CD14-positive monocyte (primary cell): ENCODE measurements at regions not wholly inside any gene's neighbourhood (a gene's known extent, or its start where the extent isn't known, plus 50 kb on each side); places are given as distances from the start of the nearest gene placed in this dataset.

Experiments used
- DNase-seq, 3 donors: peaks; one replicate each; pipeline ENCODE4 v3.0.0-alpha.2; 2011 to 2022
- H2AFZ ChIP-seq: 2 replicates; pipeline ENCODE4 v1.6.0; 2012; ENCODE audit warnings: mild to moderate bottlenecking, low read depth, low read length, inconsistent platforms; ENCODE audit not compliant: insufficient read depth, poor library complexity, severe bottlenecking
- H3K27ac ChIP-seq, 2 donors: 1 replicate in 1 of 2; 2 replicates in 1 of 2; pipeline ENCODE4 v1.5.1; 2012 to 2013; ENCODE audit warnings: low read length in 2 of 2, control low read depth in 1 of 2, inconsistent platforms in 1 of 2, low read depth in 1 of 2, mild to moderate bottlenecking in 1 of 2
- H3K27me3 ChIP-seq, 2 donors: one replicate each; pipeline versions ENCODE4 v1.6.0 to v1.6.1; 2011 to 2013; ENCODE audit warnings: low read length in 2 of 2; ENCODE audit not compliant: control insufficient read depth in 2 of 2, insufficient read depth in 2 of 2
- H3K36me3 ChIP-seq, 2 donors: replicated peaks in 1 of 2; 1 replicate in 1 of 2; 2 replicates in 1 of 2; pipeline versions ENCODE4 v1.5.1 to v1.6.1; 2012 to 2013; ENCODE audit warnings: low read length in 2 of 2, control low read depth in 1 of 2, inconsistent platforms in 1 of 2, mild to moderate bottlenecking in 1 of 2; ENCODE audit not compliant: insufficient read depth in 2 of 2, control insufficient read depth in 1 of 2
- H3K4me1 ChIP-seq, 2 donors: 1 replicate in 1 of 2; 2 replicates in 1 of 2; pipeline versions ENCODE4 v1.5.1 to v1.6.1; 2012 to 2013; ENCODE audit warnings: low read length in 2 of 2, control low read depth in 1 of 2, inconsistent platforms in 1 of 2, mild to moderate bottlenecking in 1 of 2, moderate library complexity in 1 of 2; ENCODE audit not compliant: insufficient read depth in 2 of 2, control insufficient read depth in 1 of 2
- H3K4me2 ChIP-seq: replicated peaks from 2 replicates; pipeline ENCODE3; 2012; ENCODE audit warnings: low read length, moderate library complexity, mild to moderate bottlenecking; ENCODE audit not compliant: poor library complexity, severe bottlenecking; ENCODE audit errors: extremely low read depth
- H3K4me3 ChIP-seq, 3 experiments: fragments of 200-600 bp in 1 of 3; sonication (generic) in 1 of 3; replicated peaks in 1 of 3; 1 replicate in 2 of 3; 2 replicates in 1 of 3; pipeline ENCODE4 v1.5.1; 2011 to 2013; ENCODE audit warnings: low read length in 3 of 3, mild to moderate bottlenecking in 3 of 3, control low read depth in 2 of 3, low read depth in 2 of 3, inconsistent platforms in 1 of 3, moderate library complexity in 1 of 3
- H3K79me2 ChIP-seq: 2 replicates; pipeline ENCODE4 v1.6.0; 2012; ENCODE audit warnings: mild to moderate bottlenecking, control low read depth, inconsistent platforms, low read length, moderate library complexity; ENCODE audit not compliant: insufficient read depth
- H3K9ac ChIP-seq: 2 replicates; pipeline ENCODE4 v1.6.0; 2017; ENCODE audit warnings: low read length, mild to moderate bottlenecking; ENCODE audit not compliant: insufficient read depth, poor library complexity, severe bottlenecking
- H3K9me3 ChIP-seq, 2 donors: replicated peaks in 1 of 2; 1 replicate in 1 of 2; 2 replicates in 1 of 2; pipeline versions ENCODE4 v1.5.1 to v1.6.1; 2012 to 2013; ENCODE audit warnings: low read length in 2 of 2, control low read depth in 1 of 2; ENCODE audit not compliant: control insufficient read depth in 1 of 2, insufficient read depth in 1 of 2
- H4K20me1 ChIP-seq: 2 replicates; pipeline ENCODE4 v1.6.0; 2012; ENCODE audit warnings: mild to moderate bottlenecking, low read length, control low read depth, moderate library complexity; ENCODE audit not compliant: insufficient read depth
- H3K27ac Mint-ChIP-seq, 7 donors: one replicate each; pipeline ENCODE4 v1.8.0; 2020; ENCODE audit warnings: mild to moderate bottlenecking in 7 of 7, mixed read lengths in 7 of 7, moderate library complexity in 6 of 7, inconsistent platforms in 2 of 7
- H3K27me3 Mint-ChIP-seq, 3 donors: one replicate each; pipeline ENCODE4 v1.8.0; 2021 to 2022; ENCODE audit warnings: low read depth in 3 of 3, mild to moderate bottlenecking in 3 of 3, mixed read lengths in 3 of 3, moderate library complexity in 3 of 3, inconsistent platforms in 1 of 3
- H3K36me3 Mint-ChIP-seq, 2 donors: one replicate each; pipeline ENCODE4 v1.8.0; 2020; ENCODE audit warnings: mixed read lengths in 2 of 2, inconsistent platforms in 1 of 2, mild to moderate bottlenecking in 1 of 2
- H3K4me1 Mint-ChIP-seq: one replicate; pipeline ENCODE4 v1.8.0; 2020; ENCODE audit warnings: mild to moderate bottlenecking, mixed read lengths
- H3K4me3 Mint-ChIP-seq, 2 donors: one replicate each; pipeline ENCODE4 v1.8.0; 2020; ENCODE audit warnings: mild to moderate bottlenecking in 2 of 2, mixed read lengths in 2 of 2, moderate library complexity in 1 of 2
- H3K9me3 Mint-ChIP-seq, 7 donors: one replicate each; pipeline ENCODE4 v1.8.0; 2020 to 2022; ENCODE audit warnings: mixed read lengths in 7 of 7, mild to moderate bottlenecking in 6 of 7, moderate library complexity in 6 of 7, inconsistent platforms in 2 of 7
- WGBS: methylation state at CpG from one replicate; pipeline ENCODE4 v1.1.5; 2013; ENCODE audit warnings: missing lambda C conversion rate; ENCODE audit not compliant: insufficient coverage; 5-methylcytosine and 5-hydroxymethylcytosine counted together
- intact Hi-C, 2 donors: fragments of 100-400 bp; cut with micrococcal nuclease; formaldehyde crosslinking; loops; one replicate each; pipeline versions ENCODE4 v1.15.0 to v1.15.1; 2023
- TF ChIP-seq, protein P1 (sequence below): fragments of 200-600 bp; IDR thresholded peaks from one replicate; pipeline ENCODE4 v1.8.0; 2022; ENCODE audit warnings: antibody characterized with exemption, mild to moderate bottlenecking

DNA sequence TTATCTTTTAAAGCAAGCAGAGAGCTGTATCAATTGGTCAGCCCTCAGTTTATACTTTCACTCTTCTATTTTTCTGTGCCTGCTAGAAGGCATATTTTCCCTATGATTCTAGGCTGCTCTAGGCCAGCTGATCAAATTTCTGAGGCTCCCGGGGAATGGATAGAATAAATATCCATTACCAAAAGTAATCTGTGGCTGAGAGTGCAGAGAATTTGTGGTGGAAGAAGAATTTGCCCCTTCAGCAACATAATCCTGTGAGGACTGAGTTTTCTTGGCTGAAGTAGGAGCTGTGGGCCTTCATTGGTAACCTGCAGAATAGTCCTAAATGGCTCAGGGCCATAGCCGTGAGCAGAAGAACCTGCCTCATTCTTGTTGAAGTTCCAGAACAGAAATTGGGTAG is 314.6 kb upstream of the CASK start:
- Histone ChIP-seq H3K9me3 (no peaks in the 10 kb centered on the region), H3K4me1 (no peaks in the 10 kb centered on the region), H4K20me1 (no peaks in the 10 kb centered on the region), H3K4me2 (no peak overlapping the region), H3K27ac (no peak overlapping the region), H3K36me3 (no peaks in the 10 kb centered on the region), H3K79me2 (no peaks in the 10 kb centered on the region), H3K4me3 (no peak overlapping the region), H2AFZ (no peak overlapping the region), H3K27me3 (no peaks in the 10 kb centered on the region), H3K9ac (no peak overlapping the region)
- Mint-ChIP-seq H3K27ac (no peak overlapping the region), H3K4me1 (no peaks in the 10 kb centered on the region), H3K27me3 (no peaks in the 10 kb centered on the region), H3K36me3 (no peaks in the 10 kb centered on the region), H3K9me3 (peaks cover 0 to 12% (median 7%) of the 10 kb centered on the region in 7 donors), H3K4me3 (no peak overlapping the region)
- TF ChIP-seq, protein P1, sequence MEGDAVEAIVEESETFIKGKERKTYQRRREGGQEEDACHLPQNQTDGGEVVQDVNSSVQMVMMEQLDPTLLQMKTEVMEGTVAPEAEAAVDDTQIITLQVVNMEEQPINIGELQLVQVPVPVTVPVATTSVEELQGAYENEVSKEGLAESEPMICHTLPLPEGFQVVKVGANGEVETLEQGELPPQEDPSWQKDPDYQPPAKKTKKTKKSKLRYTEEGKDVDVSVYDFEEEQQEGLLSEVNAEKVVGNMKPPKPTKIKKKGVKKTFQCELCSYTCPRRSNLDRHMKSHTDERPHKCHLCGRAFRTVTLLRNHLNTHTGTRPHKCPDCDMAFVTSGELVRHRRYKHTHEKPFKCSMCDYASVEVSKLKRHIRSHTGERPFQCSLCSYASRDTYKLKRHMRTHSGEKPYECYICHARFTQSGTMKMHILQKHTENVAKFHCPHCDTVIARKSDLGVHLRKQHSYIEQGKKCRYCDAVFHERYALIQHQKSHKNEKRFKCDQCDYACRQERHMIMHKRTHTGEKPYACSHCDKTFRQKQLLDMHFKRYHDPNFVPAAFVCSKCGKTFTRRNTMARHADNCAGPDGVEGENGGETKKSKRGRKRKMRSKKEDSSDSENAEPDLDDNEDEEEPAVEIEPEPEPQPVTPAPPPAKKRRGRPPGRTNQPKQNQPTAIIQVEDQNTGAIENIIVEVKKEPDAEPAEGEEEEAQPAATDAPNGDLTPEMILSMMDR: no peak
- no peak for DNase-seq
- WGBS: no CpG with 5 or more reads among the region's 2 CpGs
- intact Hi-C loops: no loop called here

DNA sequence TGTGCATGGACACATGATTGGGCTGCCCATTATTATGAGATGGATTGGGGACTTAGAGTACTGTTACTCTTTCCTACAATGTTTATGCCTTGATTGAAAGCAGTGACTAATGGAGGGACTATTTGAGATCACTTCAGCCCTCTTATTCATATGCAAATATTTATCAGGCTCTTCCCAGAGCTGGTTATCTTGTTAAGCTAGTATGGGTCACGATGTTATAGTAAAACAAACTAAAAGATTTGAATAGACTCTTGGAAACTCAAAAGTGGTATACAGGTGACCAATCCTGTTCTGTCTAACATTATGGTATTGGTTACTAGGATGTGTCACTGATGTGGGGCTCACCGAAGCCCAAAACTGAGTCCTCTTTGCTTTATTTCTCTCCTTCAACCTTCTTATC is 306.2 kb upstream of the CASK start:
- Histone ChIP-seq H3K9ac (no peak overlapping the region), H4K20me1 (no peaks in the 10 kb centered on the region), H3K79me2 (no peaks in the 10 kb centered on the region), H3K27me3 (no peaks in the 10 kb centered on the region), H3K4me3 (no peak overlapping the region), H3K36me3 (no peaks in the 10 kb centered on the region), H3K4me1 (no peaks in the 10 kb centered on the region), H3K4me2 (no peak overlapping the region), H2AFZ (no peak overlapping the region), H3K27ac (no peak overlapping the region), H3K9me3 (peaks cover 3 to 14% of the 10 kb centered on the region in 2 donors)
- Mint-ChIP-seq H3K27me3 (no peaks in the 10 kb centered on the region), H3K27ac (no peak overlapping the region), H3K4me1 (no peaks in the 10 kb centered on the region), H3K9me3 (peaks cover 3 to 20% (median 7%) of the 10 kb centered on the region in 7 donors), H3K36me3 (no peaks in the 10 kb centered on the region), H3K4me3 (no peak overlapping the region)
- TF ChIP-seq, protein P1: no peak
- no peak for DNase-seq
- intact Hi-C loops: no loop called here
- no CpG with 5 or more reads among the region's 2 CpGs for WGBS
